ENCODE measurements at regions not wholly inside any gene's neighbourhood (a gene's known extent, or its start where the extent isn't known, plus 50 kb on each side); places are given as distances from the start of the nearest gene placed in this dataset.

GRCh38 chr1:115467790-115468189, 129.7 kb upstream of the NGF start:
- H2BK5ac ChIP-seq (ENCODE audit: insufficient read length, low read length) = no peak overlapping the region
- no peak overlapping the region for H3T11ph ChIP-seq (ENCODE audit: low read length)
- no peak overlapping the region for H3K27ac Mint-ChIP-seq
- TF ChIP-seq CTCF (conservative IDR thresholded peaks at IDR 0.05) = no peak
- no peak overlapping the region for H3K18ac ChIP-seq (ENCODE audit: insufficient read length, low read depth, low read length)
- no peaks in the 10 kb centered on the region for H4K20me1 ChIP-seq (ENCODE audit: control insufficient read depth, insufficient read depth, insufficient read length)
- H3K79me1 ChIP-seq (ENCODE audit: insufficient read depth, low read depth, low read length, poor library complexity, severe bottlenecking) = no peaks in the 10 kb centered on the region
- no peak overlapping the region for H3K27ac ChIP-seq (ENCODE audit: insufficient read length, low read depth, low read length)
- no peak overlapping the region for H2AFZ ChIP-seq (ENCODE audit: low read length)
- H4K91ac ChIP-seq (ENCODE audit: insufficient read length, low read depth, low read length) = no peak overlapping the region
- H4K8ac ChIP-seq (replicated peaks; ENCODE audit: insufficient read length, low read depth, low read length) = no peak overlapping the region
- H3K23me2 ChIP-seq (ENCODE audit: insufficient read length, low read depth, low read length, poor library complexity, severe bottlenecking) = no peaks in the 10 kb centered on the region
- H4K5ac ChIP-seq (ENCODE audit: insufficient read length, low read depth, low read length) = no peak overlapping the region
- no peaks in the 10 kb centered on the region; the same call in 1 of the 2 replicates for H3K27me3 ChIP-seq (ENCODE audit: insufficient read depth, low read length)
- no peak overlapping the region for H2AK5ac ChIP-seq (ENCODE audit: insufficient read length, low read length)
- H3K23ac ChIP-seq (ENCODE audit: insufficient read length, low read depth, low read length) = no peak overlapping the region
- H2BK20ac ChIP-seq (ENCODE audit: low read depth, low read length, poor library complexity, severe bottlenecking) = no peak overlapping the region
- no peak overlapping the region for H2BK15ac ChIP-seq (ENCODE audit: low read depth, low read length)
- no peaks in the 10 kb centered on the region for H3K9me3 Mint-ChIP-seq
- H3K4me1 ChIP-seq (ENCODE audit: insufficient read depth, low read length) = no peaks in the 10 kb centered on the region
- no peak overlapping the region for H3K56ac ChIP-seq (ENCODE audit: insufficient read length, low read depth, low read length)
- H3K9me3 ChIP-seq (ENCODE audit: control insufficient read depth, low read depth, low read length) = no peaks in the 10 kb centered on the region
- no peak overlapping the region for H2BK120ac ChIP-seq (ENCODE audit: low read depth, low read length, poor library complexity, severe bottlenecking)
- no peak overlapping the region for H3K4me3 Mint-ChIP-seq
- H3K27me3 Mint-ChIP-seq (ENCODE audit: low read depth) = no peaks in the 10 kb centered on the region
- H3K79me2 ChIP-seq (ENCODE audit: insufficient read depth, low read length) = no peaks in the 10 kb centered on the region
- no peak overlapping the region for H3K4ac ChIP-seq (ENCODE audit: low read depth, low read length)
- DNase-seq = no peak
- H2BK12ac ChIP-seq (ENCODE audit: insufficient read length, low read depth, low read length) = no peak overlapping the region
- WGBS (ENCODE audit: extremely low coverage, insufficient read length, low lambda C conversion rate) = no CpG with 5 or more reads among the region's 3 CpGs
- H3K4me1 Mint-ChIP-seq = peaks cover 0 to 2% of the 10 kb centered on the region in 2 experiments; a peak in 2 of 4 replicates
- no peak overlapping the region for H3K4me2 ChIP-seq (ENCODE audit: insufficient read depth, insufficient read length, low read length)
- no peaks in the 10 kb centered on the region for H3K36me3 Mint-ChIP-seq (ENCODE audit: insufficient read depth in 1 of 3, low read depth in 3 of 3)
- H3K9ac ChIP-seq (ENCODE audit: extremely low read depth, insufficient read length, low read length) = no peak overlapping the region
- no peak overlapping the region for H3K14ac ChIP-seq (ENCODE audit: insufficient read depth, low read length)

Data from H9 (cell line).